Cardiac fibroblast (primary cell): ENCODE measurements at regions not wholly inside any gene's neighbourhood (a gene's known extent, or its start where the extent isn't known, plus 50 kb on each side); places are given as distances from the start of the nearest gene placed in this dataset.

Experiments used
- DNase-seq, 2 donors: peaks; one replicate each; pipeline versions ENCODE4 v3.0.0 to v3.0.0-alpha.2; 2010; ENCODE audit warnings: low read depth in 2 of 2
- H3K4me3 ChIP-seq, 2 donors: replicated peaks in 1 of 2; 1 replicate in 1 of 2; 2 replicates in 1 of 2; pipeline ENCODE4 v1.5.1; 2011; ENCODE audit warnings: low read depth in 2 of 2, low read length in 2 of 2, mild to moderate bottlenecking in 2 of 2, moderate library complexity in 1 of 2
- TF ChIP-seq, protein P1 (sequence below): IDR thresholded peaks from one replicate; pipeline ENCODE4 v1.5.1; 2011; ENCODE audit warnings: low read depth, mild to moderate bottlenecking, low read length, inconsistent platforms

DNA sequence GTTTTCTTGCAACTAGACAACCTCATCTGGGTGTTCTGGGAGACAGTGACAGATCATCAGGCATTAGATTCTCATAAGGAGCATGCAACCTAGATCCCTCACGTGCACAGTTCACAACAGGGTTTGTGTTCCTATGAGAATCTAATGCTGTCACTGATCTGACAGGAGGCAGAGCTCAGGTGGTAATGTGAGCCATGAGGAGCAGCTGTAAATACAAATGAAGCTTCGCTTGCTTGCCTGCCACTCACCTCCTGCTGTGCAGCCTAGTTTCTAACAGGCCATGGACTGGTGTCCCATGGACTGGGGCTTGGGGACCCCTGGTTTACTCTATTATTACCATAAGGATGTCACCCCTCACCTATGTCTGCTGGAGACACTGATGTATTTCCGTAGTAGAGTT lies 166.8 kb downstream of the PSAT1 start:
- TF ChIP-seq, protein P1, sequence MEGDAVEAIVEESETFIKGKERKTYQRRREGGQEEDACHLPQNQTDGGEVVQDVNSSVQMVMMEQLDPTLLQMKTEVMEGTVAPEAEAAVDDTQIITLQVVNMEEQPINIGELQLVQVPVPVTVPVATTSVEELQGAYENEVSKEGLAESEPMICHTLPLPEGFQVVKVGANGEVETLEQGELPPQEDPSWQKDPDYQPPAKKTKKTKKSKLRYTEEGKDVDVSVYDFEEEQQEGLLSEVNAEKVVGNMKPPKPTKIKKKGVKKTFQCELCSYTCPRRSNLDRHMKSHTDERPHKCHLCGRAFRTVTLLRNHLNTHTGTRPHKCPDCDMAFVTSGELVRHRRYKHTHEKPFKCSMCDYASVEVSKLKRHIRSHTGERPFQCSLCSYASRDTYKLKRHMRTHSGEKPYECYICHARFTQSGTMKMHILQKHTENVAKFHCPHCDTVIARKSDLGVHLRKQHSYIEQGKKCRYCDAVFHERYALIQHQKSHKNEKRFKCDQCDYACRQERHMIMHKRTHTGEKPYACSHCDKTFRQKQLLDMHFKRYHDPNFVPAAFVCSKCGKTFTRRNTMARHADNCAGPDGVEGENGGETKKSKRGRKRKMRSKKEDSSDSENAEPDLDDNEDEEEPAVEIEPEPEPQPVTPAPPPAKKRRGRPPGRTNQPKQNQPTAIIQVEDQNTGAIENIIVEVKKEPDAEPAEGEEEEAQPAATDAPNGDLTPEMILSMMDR, result no peak
- H3K4me3 ChIP-seq, result no peak overlapping the region
- DNase-seq, result no peak

GRCh38 chr9:78468231-78468630 lies 171.3 kb downstream of the PSAT1 start:
- no peak for DNase-seq
- TF ChIP-seq, protein P1, result no peak
- no peak overlapping the region for H3K4me3 ChIP-seq

DNA sequence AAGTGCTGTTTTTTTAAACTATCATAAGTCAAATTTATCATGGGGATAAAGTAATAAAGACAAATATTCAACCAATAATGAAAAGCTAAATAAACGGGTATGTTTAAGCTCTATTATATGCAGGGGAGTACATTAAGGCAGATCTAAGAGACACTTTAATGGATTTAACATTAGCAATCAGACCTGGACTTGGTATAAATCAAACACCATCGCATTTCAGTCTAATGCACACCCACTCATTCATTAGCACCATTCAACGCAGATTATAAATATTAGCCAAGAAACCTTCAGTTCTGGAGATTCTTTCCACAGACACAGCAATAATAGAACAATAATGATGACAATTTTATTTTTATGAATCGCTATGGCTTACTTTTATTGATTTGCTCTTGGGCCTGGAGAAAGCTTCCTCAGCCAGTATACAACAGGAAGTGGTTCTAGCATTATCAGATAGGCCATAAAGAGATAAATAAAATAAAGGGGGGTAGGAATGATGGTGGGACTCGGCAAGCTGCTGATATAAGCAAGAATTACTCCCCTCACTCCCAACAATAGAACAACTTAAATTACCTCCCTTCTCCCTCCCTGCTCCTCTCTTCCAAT lies 172.2 kb downstream of the PSAT1 start:
- TF ChIP-seq, protein P1, result no peak
- DNase-seq, result no peak
- H3K4me3 ChIP-seq, result no peak overlapping the region

- no peak overlapping the region for H3K4me3 ChIP-seq
Measured at GRCh38 chr9:78470216-78470615, 173.3 kb downstream of the PSAT1 start.

GRCh38 chr9:78470741-78471140 lies 173.8 kb downstream of the PSAT1 start:
- TF ChIP-seq, protein P1, result no peak
- no peak for DNase-seq
- no peak overlapping the region for H3K4me3 ChIP-seq

More at GRCh38 chr9:78470216-78470615, 173.3 kb downstream of the PSAT1 start:
- no peak for DNase-seq
- TF ChIP-seq, protein P1, result no peak

- no peak for DNase-seq
- H3K4me3 ChIP-seq, result no peak overlapping the region
- TF ChIP-seq, protein P1, result no peak
Measured at GRCh38 chr9:78472111-78472510, 175.2 kb downstream of the PSAT1 start.

DNA sequence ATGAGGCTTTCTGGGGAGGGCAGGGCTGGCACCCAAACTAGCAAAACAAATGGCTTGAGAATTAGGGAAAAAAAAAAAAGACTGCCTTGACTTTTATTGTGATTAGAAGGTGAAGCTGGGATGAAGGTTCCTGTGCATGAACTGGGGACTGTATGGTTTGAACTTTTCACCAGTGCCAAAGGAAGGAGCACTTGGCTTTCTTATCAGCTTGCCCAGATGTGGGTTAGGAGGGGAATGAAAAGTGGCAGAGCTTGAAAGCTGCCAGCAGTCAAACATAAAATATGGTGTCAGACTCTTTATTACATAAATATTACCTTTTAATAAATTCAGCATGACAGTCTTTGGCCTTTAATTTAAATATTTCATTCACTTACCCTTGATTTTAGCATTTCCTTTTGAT lies 182.5 kb downstream of the PSAT1 start:
- TF ChIP-seq, protein P1, result no peak
- DNase-seq, result no peak
- no peak overlapping the region for H3K4me3 ChIP-seq
